HepG2 (cell line): ENCODE measurements at regions not wholly inside any gene's neighbourhood (a gene's known extent, or its start where the extent isn't known, plus 50 kb on each side); places are given as distances from the start of the nearest gene placed in this dataset.

Experiments used
- CC2D1A ChIP-seq: sonication (generic); formaldehyde crosslinking; IDR thresholded peaks from 2 replicates; pipeline ENCODE4 v1.8.1; 2023; ENCODE audit warnings: mild to moderate bottlenecking, missing genetic modification reagents
- CHCHD3 ChIP-seq: sonication (generic); formaldehyde crosslinking; IDR thresholded peaks from 2 replicates; pipeline ENCODE4 v1.8.0; 2022; ENCODE audit warnings: mild to moderate bottlenecking, missing genetic modification reagents, moderate library complexity
- GATAD1 ChIP-seq: IDR thresholded peaks from 2 replicates; pipeline ENCODE4 v1.6.1; 2016; ENCODE audit warnings: missing genetic modification reagents, missing compliant biosample characterization
- KDM4B ChIP-seq: sonication (generic); formaldehyde crosslinking; IDR thresholded peaks from 2 replicates; pipeline ENCODE4 v1.4.0; 2020; ENCODE audit warnings: missing genetic modification reagents
- NFYC ChIP-seq: IDR thresholded peaks from 2 replicates; pipeline ENCODE4 v1.6.1; 2016; ENCODE audit warnings: missing genetic modification reagents, missing compliant biosample characterization
- RBFOX2 ChIP-seq: fragments of 200-400 bp; formaldehyde crosslinking; IDR thresholded peaks from 2 replicates; pipeline ENCODE4 v1.6.1; 2017; ENCODE audit warnings: low read depth, mild to moderate bottlenecking, low read length
- RFXANK ChIP-seq: IDR thresholded peaks from 2 replicates; pipeline ENCODE4 v1.6.1; 2016
- SOX13 ChIP-seq, 3 experiments: fragments of 450-650 bp in 1 of 3; sonication (generic) in 1 of 3; formaldehyde crosslinking in 1 of 3; IDR thresholded peaks in 2 of 3; conservative IDR thresholded peaks in 1 of 3; 2 replicates each; pipeline versions ENCODE4 v1.5.0 to v1.6.1; 2016 to 2020; ENCODE audit warnings: antibody characterized with exemption in 1 of 3, mild to moderate bottlenecking in 1 of 3, missing compliant biosample characterization in 1 of 3, missing genetic modification reagents in 1 of 3, moderate library complexity in 1 of 3
- SRY ChIP-seq: sonication (generic); formaldehyde crosslinking; IDR thresholded peaks from 2 replicates; pipeline ENCODE4 v1.8.0; 2022; ENCODE audit warnings: mild to moderate bottlenecking, missing genetic modification reagents
- ZFP90 ChIP-seq: sonication (generic); formaldehyde crosslinking; IDR thresholded peaks from 2 replicates; pipeline ENCODE4 v1.8.0; 2022; ENCODE audit warnings: missing genetic modification reagents, mild to moderate bottlenecking, inconsistent platforms, borderline replicate concordance
- ZNF136 ChIP-seq: sonication (generic); formaldehyde crosslinking; IDR thresholded peaks from 2 replicates; pipeline ENCODE4 v1.8.1; 2022; ENCODE audit warnings: low read depth, mild to moderate bottlenecking, moderate library complexity, missing genetic modification reagents
- ZNF430 ChIP-seq: sonication (generic); formaldehyde crosslinking; IDR thresholded peaks from 2 replicates; pipeline ENCODE4 v1.9.0; 2021; ENCODE audit warnings: mild to moderate bottlenecking, missing genetic modification reagents
- ZNF589 ChIP-seq: sonication (generic); formaldehyde crosslinking; conservative IDR thresholded peaks from 2 replicates; pipeline ENCODE4 v1.8.0; 2022; ENCODE audit warnings: mild to moderate bottlenecking, moderate library complexity, missing genetic modification reagents
- ZNF598 ChIP-seq: sonication (generic); formaldehyde crosslinking; IDR thresholded peaks from 2 replicates; pipeline ENCODE4 v1.5.1; 2020; ENCODE audit warnings: mild to moderate bottlenecking, missing genetic modification reagents, borderline replicate concordance
- ZNF614 ChIP-seq: IDR thresholded peaks from 2 replicates; pipeline ENCODE4 v1.6.1; 2018; ENCODE audit warnings: missing biosample characterization, missing genetic modification reagents, inconsistent platforms, borderline replicate concordance
- ZNF850 ChIP-seq: sonication (generic); formaldehyde crosslinking; conservative IDR thresholded peaks from 2 replicates; pipeline ENCODE4 v1.9.0; 2021; ENCODE audit warnings: mild to moderate bottlenecking, missing genetic modification reagents
- ZNF878 ChIP-seq: sonication (generic); formaldehyde crosslinking; IDR thresholded peaks from 2 replicates; pipeline ENCODE4 v1.8.1; 2023; ENCODE audit warnings: mild to moderate bottlenecking, missing genetic modification reagents, moderate library complexity
- ZNF879 ChIP-seq: sonication (generic); formaldehyde crosslinking; IDR thresholded peaks from 2 replicates; pipeline ENCODE4 v1.8.1; 2023; ENCODE audit warnings: missing genetic modification reagents
- TF ChIP-seq, protein P1 (sequence below): sonication (generic); formaldehyde crosslinking; IDR thresholded peaks from 2 replicates; pipeline ENCODE4 v1.4.0; 2020; ENCODE audit warnings: missing genetic modification reagents, borderline replicate concordance
- TF ChIP-seq, protein P2 (sequence below): sonication (generic); formaldehyde crosslinking; IDR thresholded peaks from 2 replicates; pipeline ENCODE4 v1.4.0; 2020; ENCODE audit warnings: missing genetic modification reagents
- TF ChIP-seq, protein P3 (sequence below): sonication (generic); formaldehyde crosslinking; IDR thresholded peaks from 2 replicates; pipeline ENCODE4 v1.5.0; 2020; ENCODE audit warnings: mild to moderate bottlenecking, low read depth, missing genetic modification reagents, borderline replicate concordance
- TF ChIP-seq, protein P4 (sequence below): IDR thresholded peaks from 2 replicates; pipeline ENCODE4 v1.6.1; 2012; ENCODE audit warnings: inconsistent platforms
- TF ChIP-seq, protein P5 (sequence below): sonication (generic); formaldehyde crosslinking; conservative IDR thresholded peaks from 2 replicates; pipeline ENCODE4 v1.4.0; 2020; ENCODE audit warnings: missing genetic modification reagents

DNA sequence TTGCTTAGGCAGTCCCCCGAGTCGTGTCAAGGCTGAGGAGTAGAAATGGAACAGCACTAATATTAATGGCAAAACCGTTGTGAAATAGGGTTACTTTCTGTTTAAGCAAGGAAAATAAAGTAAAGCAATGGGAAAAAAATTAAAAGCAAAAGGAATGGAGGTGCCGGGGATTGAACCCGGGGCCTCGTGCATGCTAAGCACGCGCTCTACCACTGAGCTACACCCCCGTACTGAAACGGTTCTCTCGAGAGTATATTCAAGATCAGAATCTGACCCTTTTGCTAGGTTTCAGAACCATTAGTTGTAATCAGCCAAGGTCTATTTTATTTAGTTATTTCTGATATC is 85.5 kb downstream of the TRIM27 start (continued):
- TF ChIP-seq, protein P1, sequence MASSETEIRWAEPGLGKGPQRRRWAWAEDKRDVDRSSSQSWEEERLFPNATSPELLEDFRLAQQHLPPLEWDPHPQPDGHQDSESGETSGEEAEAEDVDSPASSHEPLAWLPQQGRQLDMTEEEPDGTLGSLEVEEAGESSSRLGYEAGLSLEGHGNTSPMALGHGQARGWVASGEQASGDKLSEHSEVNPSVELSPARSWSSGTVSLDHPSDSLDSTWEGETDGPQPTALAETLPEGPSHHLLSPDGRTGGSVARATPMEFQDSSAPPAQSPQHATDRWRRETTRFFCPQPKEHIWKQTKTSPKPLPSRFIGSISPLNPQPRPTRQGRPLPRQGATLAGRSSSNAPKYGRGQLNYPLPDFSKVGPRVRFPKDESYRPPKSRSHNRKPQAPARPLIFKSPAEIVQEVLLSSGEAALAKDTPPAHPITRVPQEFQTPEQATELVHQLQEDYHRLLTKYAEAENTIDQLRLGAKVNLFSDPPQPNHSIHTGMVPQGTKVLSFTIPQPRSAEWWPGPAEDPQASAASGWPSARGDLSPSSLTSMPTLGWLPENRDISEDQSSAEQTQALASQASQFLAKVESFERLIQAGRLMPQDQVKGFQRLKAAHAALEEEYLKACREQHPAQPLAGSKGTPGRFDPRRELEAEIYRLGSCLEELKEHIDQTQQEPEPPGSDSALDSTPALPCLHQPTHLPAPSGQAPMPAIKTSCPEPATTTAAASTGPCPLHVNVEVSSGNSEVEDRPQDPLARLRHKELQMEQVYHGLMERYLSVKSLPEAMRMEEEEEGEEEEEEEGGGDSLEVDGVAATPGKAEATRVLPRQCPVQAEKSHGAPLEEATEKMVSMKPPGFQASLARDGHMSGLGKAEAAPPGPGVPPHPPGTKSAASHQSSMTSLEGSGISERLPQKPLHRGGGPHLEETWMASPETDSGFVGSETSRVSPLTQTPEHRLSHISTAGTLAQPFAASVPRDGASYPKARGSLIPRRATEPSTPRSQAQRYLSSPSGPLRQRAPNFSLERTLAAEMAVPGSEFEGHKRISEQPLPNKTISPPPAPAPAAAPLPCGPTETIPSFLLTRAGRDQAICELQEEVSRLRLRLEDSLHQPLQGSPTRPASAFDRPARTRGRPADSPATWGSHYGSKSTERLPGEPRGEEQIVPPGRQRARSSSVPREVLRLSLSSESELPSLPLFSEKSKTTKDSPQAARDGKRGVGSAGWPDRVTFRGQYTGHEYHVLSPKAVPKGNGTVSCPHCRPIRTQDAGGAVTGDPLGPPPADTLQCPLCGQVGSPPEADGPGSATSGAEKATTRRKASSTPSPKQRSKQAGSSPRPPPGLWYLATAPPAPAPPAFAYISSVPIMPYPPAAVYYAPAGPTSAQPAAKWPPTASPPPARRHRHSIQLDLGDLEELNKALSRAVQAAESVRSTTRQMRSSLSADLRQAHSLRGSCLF = no peak
- 0 out of 2 replicates have a peak, but pooled peaks have one; percentile 26 for TF ChIP-seq ZNF589 (CRISPR knock-in tag)
- no peak for TF ChIP-seq ZNF598 (CRISPR knock-in tag)
- 0 out of 2 replicates have a peak, but pooled peaks have one; percentile 9 for TF ChIP-seq ZNF136 (CRISPR knock-in tag)
- no peak for TF ChIP-seq RBFOX2
- peak; percentile 25; the same call in 1 of the 2 replicates for TF ChIP-seq ZNF430 (CRISPR knock-in tag)
- TF ChIP-seq ZNF878 = peak; percentile 70; the same call in 1 of the 2 replicates
- TF ChIP-seq, protein P2, sequence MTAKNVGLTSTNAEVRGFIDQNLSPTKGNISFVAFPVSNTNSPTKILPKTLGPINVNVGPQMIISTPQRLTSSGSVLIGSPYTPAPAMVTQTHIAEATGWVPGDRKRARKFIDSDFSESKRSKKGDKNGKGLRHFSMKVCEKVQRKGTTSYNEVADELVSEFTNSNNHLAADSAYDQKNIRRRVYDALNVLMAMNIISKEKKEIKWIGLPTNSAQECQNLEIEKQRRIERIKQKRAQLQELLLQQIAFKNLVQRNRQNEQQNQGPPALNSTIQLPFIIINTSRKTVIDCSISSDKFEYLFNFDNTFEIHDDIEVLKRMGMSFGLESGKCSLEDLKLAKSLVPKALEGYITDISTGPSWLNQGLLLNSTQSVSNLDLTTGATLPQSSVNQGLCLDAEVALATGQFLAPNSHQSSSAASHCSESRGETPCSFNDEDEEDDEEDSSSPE (CRISPR knock-in tag) = no peak
- TF ChIP-seq ZNF614 (CRISPR knock-in tag) = peak; percentile 57; the same call in 1 of the 2 replicates
- TF ChIP-seq, protein P3, sequence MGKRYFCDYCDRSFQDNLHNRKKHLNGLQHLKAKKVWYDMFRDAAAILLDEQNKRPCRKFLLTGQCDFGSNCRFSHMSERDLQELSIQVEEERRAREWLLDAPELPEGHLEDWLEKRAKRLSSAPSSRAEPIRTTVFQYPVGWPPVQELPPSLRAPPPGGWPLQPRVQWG = no peak
- no peak for TF ChIP-seq ZNF879 (CRISPR knock-in tag)
- TF ChIP-seq RFXANK (CRISPR knock-in tag) = 0 out of 2 replicates have a peak, but pooled peaks have one; percentile 2
- TF ChIP-seq, protein P4, sequence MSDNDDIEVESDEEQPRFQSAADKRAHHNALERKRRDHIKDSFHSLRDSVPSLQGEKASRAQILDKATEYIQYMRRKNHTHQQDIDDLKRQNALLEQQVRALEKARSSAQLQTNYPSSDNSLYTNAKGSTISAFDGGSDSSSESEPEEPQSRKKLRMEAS = peak; percentile 59; the same call in 1 of the 2 replicates
- TF ChIP-seq, protein P5, sequence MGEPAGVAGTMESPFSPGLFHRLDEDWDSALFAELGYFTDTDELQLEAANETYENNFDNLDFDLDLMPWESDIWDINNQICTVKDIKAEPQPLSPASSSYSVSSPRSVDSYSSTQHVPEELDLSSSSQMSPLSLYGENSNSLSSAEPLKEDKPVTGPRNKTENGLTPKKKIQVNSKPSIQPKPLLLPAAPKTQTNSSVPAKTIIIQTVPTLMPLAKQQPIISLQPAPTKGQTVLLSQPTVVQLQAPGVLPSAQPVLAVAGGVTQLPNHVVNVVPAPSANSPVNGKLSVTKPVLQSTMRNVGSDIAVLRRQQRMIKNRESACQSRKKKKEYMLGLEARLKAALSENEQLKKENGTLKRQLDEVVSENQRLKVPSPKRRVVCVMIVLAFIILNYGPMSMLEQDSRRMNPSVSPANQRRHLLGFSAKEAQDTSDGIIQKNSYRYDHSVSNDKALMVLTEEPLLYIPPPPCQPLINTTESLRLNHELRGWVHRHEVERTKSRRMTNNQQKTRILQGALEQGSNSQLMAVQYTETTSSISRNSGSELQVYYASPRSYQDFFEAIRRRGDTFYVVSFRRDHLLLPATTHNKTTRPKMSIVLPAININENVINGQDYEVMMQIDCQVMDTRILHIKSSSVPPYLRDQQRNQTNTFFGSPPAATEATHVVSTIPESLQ (CRISPR knock-in tag) = no peak
- no peak for TF ChIP-seq KDM4B
- TF ChIP-seq SOX13 (IDR thresholded peaks at IDR 0.05) = 0 out of 2 replicates have a peak, but pooled peaks have one; percentile 67
- no peak for TF ChIP-seq SOX13 (CRISPR knock-in tag; conservative IDR thresholded peaks at IDR 0.05 in 1 of 2, IDR thresholded peaks at IDR 0.05 in 1 of 2)
- TF ChIP-seq ZFP90 (CRISPR knock-in tag) = no peak
- no peak for TF ChIP-seq CHCHD3 (CRISPR knock-in tag)
- TF ChIP-seq SRY = no peak
- TF ChIP-seq NFYC = 0 out of 2 replicates have a peak, but pooled peaks have one; percentile 7
- TF ChIP-seq ZNF850 (CRISPR knock-in tag) = no peak
- 0 out of 2 replicates have a peak, but pooled peaks have one; percentile 47 for TF ChIP-seq GATAD1 (CRISPR knock-in tag)
- TF ChIP-seq CC2D1A = no peak
